ENCODE measurements at regions not wholly inside any gene's neighbourhood (a gene's known extent, or its start where the extent isn't known, plus 50 kb on each side); places are given as distances from the start of the nearest gene placed in this dataset.

- TF ChIP-seq TCF12 (IDR thresholded peaks at IDR 0.05; ENCODE audit: low read depth) = no peak
- no peak for TF ChIP-seq YY1 (IDR thresholded peaks at IDR 0.05; ENCODE audit: low read depth)
- TF ChIP-seq CEBPB (IDR thresholded peaks at IDR 0.05) = no peak
- TF ChIP-seq CREB1 (IDR thresholded peaks at IDR 0.05; ENCODE audit: low read depth) = no peak
- TF ChIP-seq TAF1 (IDR thresholded peaks at IDR 0.05; ENCODE audit: low read depth) = no peak
- TF ChIP-seq EP300 (IDR thresholded peaks at IDR 0.05; ENCODE audit: borderline replicate concordance) = no peak
- TF ChIP-seq, protein P1, sequence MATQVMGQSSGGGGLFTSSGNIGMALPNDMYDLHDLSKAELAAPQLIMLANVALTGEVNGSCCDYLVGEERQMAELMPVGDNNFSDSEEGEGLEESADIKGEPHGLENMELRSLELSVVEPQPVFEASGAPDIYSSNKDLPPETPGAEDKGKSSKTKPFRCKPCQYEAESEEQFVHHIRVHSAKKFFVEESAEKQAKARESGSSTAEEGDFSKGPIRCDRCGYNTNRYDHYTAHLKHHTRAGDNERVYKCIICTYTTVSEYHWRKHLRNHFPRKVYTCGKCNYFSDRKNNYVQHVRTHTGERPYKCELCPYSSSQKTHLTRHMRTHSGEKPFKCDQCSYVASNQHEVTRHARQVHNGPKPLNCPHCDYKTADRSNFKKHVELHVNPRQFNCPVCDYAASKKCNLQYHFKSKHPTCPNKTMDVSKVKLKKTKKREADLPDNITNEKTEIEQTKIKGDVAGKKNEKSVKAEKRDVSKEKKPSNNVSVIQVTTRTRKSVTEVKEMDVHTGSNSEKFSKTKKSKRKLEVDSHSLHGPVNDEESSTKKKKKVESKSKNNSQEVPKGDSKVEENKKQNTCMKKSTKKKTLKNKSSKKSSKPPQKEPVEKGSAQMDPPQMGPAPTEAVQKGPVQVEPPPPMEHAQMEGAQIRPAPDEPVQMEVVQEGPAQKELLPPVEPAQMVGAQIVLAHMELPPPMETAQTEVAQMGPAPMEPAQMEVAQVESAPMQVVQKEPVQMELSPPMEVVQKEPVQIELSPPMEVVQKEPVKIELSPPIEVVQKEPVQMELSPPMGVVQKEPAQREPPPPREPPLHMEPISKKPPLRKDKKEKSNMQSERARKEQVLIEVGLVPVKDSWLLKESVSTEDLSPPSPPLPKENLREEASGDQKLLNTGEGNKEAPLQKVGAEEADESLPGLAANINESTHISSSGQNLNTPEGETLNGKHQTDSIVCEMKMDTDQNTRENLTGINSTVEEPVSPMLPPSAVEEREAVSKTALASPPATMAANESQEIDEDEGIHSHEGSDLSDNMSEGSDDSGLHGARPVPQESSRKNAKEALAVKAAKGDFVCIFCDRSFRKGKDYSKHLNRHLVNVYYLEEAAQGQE (IDR thresholded peaks at IDR 0.05; ENCODE audit: low read depth) = no peak
- TF ChIP-seq TEAD4 (IDR thresholded peaks at IDR 0.05) = no peak
- no peak for TF ChIP-seq NFIC (IDR thresholded peaks at IDR 0.05)
- TF ChIP-seq, protein P2, sequence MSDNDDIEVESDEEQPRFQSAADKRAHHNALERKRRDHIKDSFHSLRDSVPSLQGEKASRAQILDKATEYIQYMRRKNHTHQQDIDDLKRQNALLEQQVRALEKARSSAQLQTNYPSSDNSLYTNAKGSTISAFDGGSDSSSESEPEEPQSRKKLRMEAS (IDR thresholded peaks at IDR 0.05) = no peak
- no peak for TF ChIP-seq FOXM1 (IDR thresholded peaks at IDR 0.05; ENCODE audit: borderline replicate concordance, low read depth)
- no peak for TF ChIP-seq EGR1 (IDR thresholded peaks at IDR 0.05)
- no peak for TF ChIP-seq RAD21 (IDR thresholded peaks at IDR 0.05; ENCODE audit: low read depth)
Observed at GRCh38 chr13:63463782-63464610, 2048.3 kb upstream of the PCDH20 start.
